Endothelial cell (in vitro differentiated cells): ENCODE measurements at regions not wholly inside any gene's neighbourhood (a gene's known extent, or its start where the extent isn't known, plus 50 kb on each side); places are given as distances from the start of the nearest gene placed in this dataset.
"Not testable (repeated sequence)": the region's sequence is repeated elsewhere in the genome, so short reads cannot be mapped to it uniquely, and the experiment has no call there.

ENCODE experiments used
- DNase-seq: peaks from one replicate; pipeline ENCODE4 v3.0.0; 2021; ENCODE audit warnings: low spot score
- H3K27ac Mint-ChIP-seq: one replicate; pipeline ENCODE4 v1.8.0; 2021; ENCODE audit warnings: mixed read lengths, inconsistent platforms; ENCODE audit not compliant: unreplicated experiment
- H3K27me3 Mint-ChIP-seq: one replicate; pipeline ENCODE4 v1.8.0; 2021; ENCODE audit warnings: mild to moderate bottlenecking, moderate library complexity, mixed read lengths, inconsistent platforms; ENCODE audit not compliant: unreplicated experiment
- H3K36me3 Mint-ChIP-seq: one replicate; pipeline ENCODE4 v1.8.0; 2021; ENCODE audit warnings: mild to moderate bottlenecking, low read depth, mixed read lengths, inconsistent platforms; ENCODE audit not compliant: unreplicated experiment
- H3K4me1 Mint-ChIP-seq: one replicate; pipeline ENCODE4 v1.8.0; 2021; ENCODE audit warnings: mild to moderate bottlenecking, mixed read lengths, inconsistent platforms; ENCODE audit not compliant: unreplicated experiment
- H3K4me3 Mint-ChIP-seq: one replicate; pipeline ENCODE4 v1.8.0; 2021; ENCODE audit warnings: mild to moderate bottlenecking, mixed read lengths, inconsistent platforms; ENCODE audit not compliant: unreplicated experiment
- H3K9me3 Mint-ChIP-seq: one replicate; pipeline ENCODE4 v1.8.0; 2021; ENCODE audit warnings: mixed read lengths, inconsistent platforms; ENCODE audit not compliant: unreplicated experiment
- TF ChIP-seq, protein P1 (sequence below): fragments of 200-600 bp; sonication (generic); IDR thresholded peaks from one replicate; pipeline ENCODE4 v1.5.0; 2021; ENCODE audit warnings: antibody characterized with exemption; ENCODE audit not compliant: unreplicated experiment

DNA sequence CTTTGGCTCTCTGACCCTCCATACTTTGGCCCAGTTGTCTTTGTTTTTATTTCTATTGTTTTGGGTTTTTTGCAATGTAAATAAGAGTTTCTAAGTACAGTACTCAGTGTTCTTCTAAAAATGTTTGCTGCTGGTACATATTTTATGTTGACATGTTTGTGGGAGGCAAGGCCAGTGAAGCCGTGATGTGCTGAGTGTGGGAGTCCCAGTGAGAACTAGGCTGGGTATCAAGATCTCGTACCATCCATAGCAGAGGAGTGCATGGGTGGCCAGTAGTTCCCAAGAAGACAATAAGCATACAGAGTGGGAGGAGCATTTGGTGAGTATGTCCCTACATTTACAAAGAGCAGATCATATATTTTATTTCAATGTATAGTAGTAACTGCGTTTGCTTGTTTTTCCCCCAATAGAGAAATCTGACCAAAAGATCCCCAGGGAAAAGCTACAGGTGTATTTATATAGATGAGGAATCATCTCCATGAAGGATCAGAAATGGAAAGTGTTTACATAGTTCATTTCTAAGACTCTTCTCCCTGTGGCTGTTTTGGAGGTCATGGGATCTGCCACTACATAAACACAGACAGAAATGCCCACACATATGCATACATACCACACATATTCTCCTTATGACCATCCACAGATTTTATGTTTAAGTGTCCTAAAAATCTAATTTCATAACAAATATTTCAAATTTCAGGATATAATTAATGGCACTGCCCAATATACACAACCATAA, 285.9 kb downstream of the ALDH8A1 start:
- Mint-ChIP-seq H3K9me3 (no peaks in the 10 kb centered on the region), H3K4me3 (no peak overlapping the region), H3K27ac (no peak overlapping the region), H3K36me3 (no peaks in the 10 kb centered on the region), H3K27me3 (no peaks in the 10 kb centered on the region), H3K4me1 (peaks cover 10% of the 10 kb centered on the region)
- DNase-seq, result no peak
- TF ChIP-seq, protein P1, sequence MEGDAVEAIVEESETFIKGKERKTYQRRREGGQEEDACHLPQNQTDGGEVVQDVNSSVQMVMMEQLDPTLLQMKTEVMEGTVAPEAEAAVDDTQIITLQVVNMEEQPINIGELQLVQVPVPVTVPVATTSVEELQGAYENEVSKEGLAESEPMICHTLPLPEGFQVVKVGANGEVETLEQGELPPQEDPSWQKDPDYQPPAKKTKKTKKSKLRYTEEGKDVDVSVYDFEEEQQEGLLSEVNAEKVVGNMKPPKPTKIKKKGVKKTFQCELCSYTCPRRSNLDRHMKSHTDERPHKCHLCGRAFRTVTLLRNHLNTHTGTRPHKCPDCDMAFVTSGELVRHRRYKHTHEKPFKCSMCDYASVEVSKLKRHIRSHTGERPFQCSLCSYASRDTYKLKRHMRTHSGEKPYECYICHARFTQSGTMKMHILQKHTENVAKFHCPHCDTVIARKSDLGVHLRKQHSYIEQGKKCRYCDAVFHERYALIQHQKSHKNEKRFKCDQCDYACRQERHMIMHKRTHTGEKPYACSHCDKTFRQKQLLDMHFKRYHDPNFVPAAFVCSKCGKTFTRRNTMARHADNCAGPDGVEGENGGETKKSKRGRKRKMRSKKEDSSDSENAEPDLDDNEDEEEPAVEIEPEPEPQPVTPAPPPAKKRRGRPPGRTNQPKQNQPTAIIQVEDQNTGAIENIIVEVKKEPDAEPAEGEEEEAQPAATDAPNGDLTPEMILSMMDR, result no peak

DNA sequence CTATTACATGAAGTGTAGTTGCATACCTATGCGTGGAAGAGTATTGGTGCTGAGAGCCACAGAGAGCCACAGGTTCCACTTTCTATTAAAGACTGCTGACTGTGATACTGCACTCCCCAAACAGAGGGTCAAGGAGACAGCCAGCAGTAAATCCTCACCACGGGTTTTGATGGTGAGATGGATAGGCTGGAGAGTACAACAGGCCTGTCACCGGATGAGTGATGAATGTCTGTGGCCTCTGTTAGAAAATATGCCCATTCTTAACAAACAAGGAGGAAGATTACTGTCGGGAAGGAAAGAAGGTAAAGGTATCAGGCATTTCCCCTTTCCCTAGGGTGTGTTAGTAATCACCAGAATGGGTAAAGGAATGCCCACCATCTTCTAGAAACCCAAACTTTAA, 286.5 kb downstream of the ALDH8A1 start:
- Mint-ChIP-seq H3K4me3 (no peak overlapping the region), H3K27me3 (no peaks in the 10 kb centered on the region), H3K27ac (no peak overlapping the region), H3K9me3 (no peaks in the 10 kb centered on the region), H3K36me3 (no peaks in the 10 kb centered on the region), H3K4me1 (peaks cover 6% of the 10 kb centered on the region)
- TF ChIP-seq, protein P1, result no peak
- DNase-seq, result no peak

DNA sequence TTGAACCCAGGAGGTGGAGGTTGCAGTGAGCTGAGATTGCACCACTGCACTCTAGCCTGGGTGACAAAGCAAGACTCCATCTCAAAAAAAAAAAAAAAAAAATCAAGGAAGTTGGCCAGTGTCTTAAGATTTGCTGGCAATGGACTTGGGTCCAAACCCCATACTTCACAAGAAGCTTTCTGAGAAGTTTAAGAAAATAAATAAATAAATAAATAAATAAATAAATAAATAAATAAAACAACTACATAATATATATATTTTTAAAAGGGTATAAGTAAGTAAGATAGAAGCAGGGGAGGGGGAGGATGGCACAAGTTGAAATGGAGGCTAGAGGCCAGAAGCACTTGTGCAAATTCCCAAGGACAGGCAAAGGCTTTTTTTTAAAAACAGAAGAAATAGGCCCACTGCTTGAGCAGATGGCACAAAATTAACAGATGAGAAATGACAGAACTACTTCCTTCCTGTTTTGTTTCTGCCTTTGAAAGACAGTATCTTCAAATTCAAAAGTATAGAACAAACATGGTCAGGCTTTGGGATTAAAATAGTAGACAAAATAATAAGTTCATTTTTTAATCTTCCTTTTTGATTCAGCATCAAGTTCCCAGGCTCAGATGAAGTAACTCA, 287.7 kb downstream of the ALDH8A1 start:
- no peak overlapping the region for H3K4me3 Mint-ChIP-seq
- H3K27me3 Mint-ChIP-seq, result peaks cover under 1% of the 10 kb centered on the region
- no peak overlapping the region for H3K27ac Mint-ChIP-seq
- no peaks in the 10 kb centered on the region for H3K9me3 Mint-ChIP-seq
- DNase-seq, result no peak
- TF ChIP-seq, protein P1, result no peak
- peaks cover 6% of the 10 kb centered on the region for H3K4me1 Mint-ChIP-seq
- no peaks in the 10 kb centered on the region for H3K36me3 Mint-ChIP-seq

DNA sequence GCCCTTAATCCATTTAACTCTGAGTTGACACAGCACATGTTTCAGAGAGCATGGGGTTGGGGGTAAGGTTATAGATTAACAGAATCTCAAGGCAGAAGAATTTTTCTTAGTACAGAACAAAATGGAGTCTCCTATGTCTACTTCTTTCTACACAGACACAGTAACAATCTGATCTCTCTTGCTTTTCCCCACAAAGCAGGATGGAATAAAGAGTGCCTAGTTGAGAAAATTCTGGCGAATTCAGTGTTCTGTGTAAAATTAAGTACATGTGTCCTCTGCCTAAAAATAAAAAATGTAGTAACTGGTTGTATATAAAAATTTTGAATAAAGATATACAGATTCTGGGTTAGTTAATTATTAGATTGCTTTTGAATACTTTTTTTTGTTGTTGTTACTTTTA, 290.0 kb downstream of the ALDH8A1 start:
- H3K36me3 Mint-ChIP-seq, H3K4me1 Mint-ChIP-seq, DNase-seq, H3K27me3 Mint-ChIP-seq, H3K9me3 Mint-ChIP-seq, H3K4me3 Mint-ChIP-seq, H3K27ac Mint-ChIP-seq: not testable (repeated sequence)

DNA sequence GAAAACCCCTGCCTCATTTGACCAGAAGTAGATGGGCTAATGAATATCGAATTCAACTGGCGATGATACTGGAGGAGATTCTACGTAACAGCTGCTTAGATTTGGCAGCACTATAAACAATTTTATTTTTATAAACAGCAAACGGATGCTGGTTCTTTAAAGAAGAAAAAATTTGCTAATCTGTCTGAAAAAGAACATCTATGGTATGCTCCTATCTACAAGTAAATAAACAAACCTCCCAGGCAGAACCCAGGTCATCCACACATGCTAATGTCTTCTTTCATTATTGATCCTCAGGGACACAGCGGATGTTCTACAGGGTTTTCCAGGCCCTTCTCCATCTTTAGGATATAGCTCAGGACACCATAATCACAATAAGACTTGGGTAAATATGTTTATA, 291.3 kb downstream of the ALDH8A1 start:
- no peaks in the 10 kb centered on the region for H3K4me1 Mint-ChIP-seq
- DNase-seq, result no peak
- H3K27me3 Mint-ChIP-seq, result peaks cover 2% of the 10 kb centered on the region
- TF ChIP-seq, protein P1, result no peak
- no peaks in the 10 kb centered on the region for H3K36me3 Mint-ChIP-seq
- H3K4me3 Mint-ChIP-seq, result no peak overlapping the region
- no peak overlapping the region for H3K27ac Mint-ChIP-seq
- no peaks in the 10 kb centered on the region for H3K9me3 Mint-ChIP-seq
